B cell (primary cell): ENCODE measurements at regions not wholly inside any gene's neighbourhood (a gene's known extent, or its start where the extent isn't known, plus 50 kb on each side); places are given as distances from the start of the nearest gene placed in this dataset.

ENCODE experiments used
- ATAC-seq: fragments of 200-7000 bp; cut with Tn5 transposase; one replicate; pipeline ENCODE4 v1.10.0; 2021; ENCODE audit warnings: low read depth, mild to moderate bottlenecking, moderate number of reproducible peaks, moderate library complexity
- CTCF ChIA-PET: fragments of 350-600 bp; sonication (Branson Sonifier 250); formaldehyde crosslinking; loops from one replicate; lab custom pipeline; 2021; ENCODE audit warnings: antibody characterized with exemption, inconsistent platforms; lab: Charles Lee
- POLR2A ChIA-PET: fragments of 350-600 bp; sonication (Branson Sonifier 250); formaldehyde crosslinking; loops from one replicate; lab custom pipeline; 2021; ENCODE audit warnings: antibody characterized with exemption; lab: Charles Lee
- DNase-seq: peaks from one replicate; pipeline ENCODE4 v3.0.0; 2013
- H2AFZ ChIP-seq: 2 replicates; pipeline ENCODE4 v1.6.1; 2012; ENCODE audit warnings: mild to moderate bottlenecking, low read depth, low read length; ENCODE audit not compliant: insufficient read depth, poor library complexity, severe bottlenecking
- H3K27ac ChIP-seq, 2 donors: 1 replicate in 1 of 2; 2 replicates in 1 of 2; pipeline ENCODE4 v1.5.1; 2012 to 2013; ENCODE audit warnings: low read length in 2 of 2, mild to moderate bottlenecking in 2 of 2, moderate library complexity in 1 of 2
- H3K27me3 ChIP-seq, 4 experiments: fragments of 200-600 bp in 1 of 4; sonication (generic) in 1 of 4; replicated peaks in 1 of 4; 1 replicate in 2 of 4; 2 replicates in 2 of 4; pipeline versions ENCODE4 v1.6.1 to v1.7.0; 2013 to 2016; ENCODE audit warnings: low read length in 3 of 4, mild to moderate bottlenecking in 2 of 4, mixed read lengths in 1 of 4, moderate library complexity in 1 of 4; ENCODE audit not compliant: insufficient read depth in 4 of 4, control insufficient read depth in 3 of 4; ENCODE audit errors: control extremely low read depth in 1 of 4
- H3K36me3 ChIP-seq, 2 experiments: replicated peaks in 1 of 2; 1 replicate in 1 of 2; 2 replicates in 1 of 2; pipeline versions ENCODE4 v1.6.1 to v1.7.1; 2013; ENCODE audit warnings: low read length in 1 of 2; ENCODE audit not compliant: insufficient read depth in 2 of 2, control insufficient read depth in 1 of 2; ENCODE audit errors: control extremely low read depth in 1 of 2, extremely low read depth in 1 of 2
- H3K4me1 ChIP-seq, 2 donors: fragments of 200-600 bp in 1 of 2; sonication (generic) in 1 of 2; 1 replicate in 1 of 2; 2 replicates in 1 of 2; pipeline versions ENCODE4 v1.5.1 to v1.6.1; 2013 to 2017; ENCODE audit warnings: low read length in 2 of 2; ENCODE audit not compliant: control insufficient read depth in 2 of 2, insufficient read depth in 2 of 2
- H3K4me2 ChIP-seq: replicated peaks from 2 replicates; pipeline ENCODE3; 2012; ENCODE audit warnings: mild to moderate bottlenecking, low read depth, low read length; ENCODE audit not compliant: poor library complexity, severe bottlenecking
- H3K4me3 ChIP-seq, 5 experiments: fragments of 200-600 bp in 1 of 5; sonication (generic) in 1 of 5; 1 replicate in 3 of 5; 2 replicates in 2 of 5; pipeline versions ENCODE4 v1.5.1 to v1.7.0; 2011 to 2016; ENCODE audit warnings: low read length in 4 of 5, mild to moderate bottlenecking in 4 of 5, low read depth in 2 of 5, control low read depth in 1 of 5, moderate library complexity in 1 of 5; ENCODE audit not compliant: insufficient read depth in 1 of 5; ENCODE audit errors: control extremely low read depth in 1 of 5, extremely low read depth in 1 of 5
- H3K79me2 ChIP-seq: fragments of 200-600 bp; sonication (generic); one replicate; pipeline ENCODE4 v1.6.0; 2016; ENCODE audit warnings: low read length; ENCODE audit not compliant: control insufficient read depth, insufficient read depth
- H3K9ac ChIP-seq: fragments of 200-600 bp; sonication (generic); 2 replicates; pipeline ENCODE4 v1.6.1; 2017; ENCODE audit warnings: mild to moderate bottlenecking, low read length, moderate library complexity
- H3K9me3 ChIP-seq, 3 donors: one replicate each; pipeline versions ENCODE4 v1.6.1 to v1.7.1; 2013; ENCODE audit warnings: low read length in 2 of 3; ENCODE audit not compliant: control insufficient read depth in 2 of 3, insufficient read depth in 1 of 3; ENCODE audit errors: control extremely low read depth in 1 of 3
- H4K20me1 ChIP-seq: 2 replicates; pipeline ENCODE4 v1.6.0; 2012; ENCODE audit warnings: mild to moderate bottlenecking, low read length; ENCODE audit not compliant: insufficient read depth, control insufficient read depth, poor library complexity, severe bottlenecking
- H3K27ac Mint-ChIP-seq: one replicate; pipeline ENCODE4 v1.8.0; 2021; ENCODE audit warnings: mixed read lengths
- H3K27me3 Mint-ChIP-seq: one replicate; pipeline ENCODE4 v1.8.0; 2021; ENCODE audit warnings: mixed read lengths
- H3K4me1 Mint-ChIP-seq: one replicate; pipeline ENCODE4 v1.8.0; 2021; ENCODE audit warnings: mixed read lengths
- H3K4me3 Mint-ChIP-seq: one replicate; pipeline ENCODE4 v1.8.0; 2021; ENCODE audit warnings: mixed read lengths
- H3K9me3 Mint-ChIP-seq: one replicate; pipeline ENCODE4 v1.8.0; 2022; ENCODE audit warnings: mixed read lengths; ENCODE audit not compliant: insufficient read depth
- EZH2 ChIP-seq: IDR thresholded peaks from 2 replicates; pipeline ENCODE4 v1.6.1; 2012; ENCODE audit warnings: borderline replicate concordance, low read depth, mild to moderate bottlenecking, moderate library complexity, low read length; ENCODE audit not compliant: insufficient read depth, poor library complexity, severe bottlenecking
- WGBS: methylation state at CpG from one replicate; pipeline ENCODE4 v1.1.5; 2013; ENCODE audit warnings: missing lambda C conversion rate; ENCODE audit not compliant: insufficient coverage; 5-methylcytosine and 5-hydroxymethylcytosine counted together
- intact Hi-C: fragments of 100-400 bp; cut with micrococcal nuclease; formaldehyde crosslinking; loops from one replicate; pipeline ENCODE4 v1.10.0; 2022
- TF ChIP-seq, protein P1 (sequence below): fragments of 200-600 bp; IDR thresholded peaks from one replicate; pipeline ENCODE4 v1.8.0; 2022; ENCODE audit warnings: antibody characterized with exemption, mild to moderate bottlenecking

DNA sequence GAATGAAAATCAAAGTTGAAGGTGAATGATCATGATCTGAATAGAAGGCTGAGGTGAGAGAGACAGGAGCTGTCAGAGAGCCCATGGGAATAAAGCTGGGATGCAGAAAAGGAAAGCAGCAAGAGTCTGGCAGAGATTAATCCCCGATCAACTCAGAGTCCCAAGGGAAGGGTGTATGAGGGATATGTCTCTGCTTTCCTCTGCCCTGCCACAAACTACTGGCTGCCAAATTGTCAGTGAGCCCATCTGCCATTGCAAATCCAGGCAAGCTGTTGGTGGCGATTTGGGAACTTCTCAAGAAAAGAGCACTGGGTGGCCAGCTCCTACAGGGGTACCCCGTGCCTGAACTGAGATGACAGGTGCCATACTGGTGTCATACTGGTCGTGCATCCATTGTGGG is 705.5 kb upstream of the MAN1A1 start:
- Histone ChIP-seq H2AFZ (no peak overlapping the region), H4K20me1 (no peaks in the 10 kb centered on the region), H3K27me3 (no peaks in the 10 kb centered on the region), H3K36me3 (no peaks in the 10 kb centered on the region), H3K4me3 (no peak overlapping the region), H3K4me2 (no peak overlapping the region), H3K9me3 (peaks cover 0 to 11% (median 0%) of the 10 kb centered on the region in 3 donors), H3K79me2 (no peaks in the 10 kb centered on the region), H3K4me1 (no peaks in the 10 kb centered on the region), H3K9ac (no peak overlapping the region), H3K27ac (no peak overlapping the region)
- Mint-ChIP-seq H3K27ac (no peak overlapping the region), H3K27me3 (no peaks in the 10 kb centered on the region), H3K4me1 (no peaks in the 10 kb centered on the region), H3K4me3 (no peak overlapping the region), H3K9me3 (peaks cover 4% of the 10 kb centered on the region)
- ATAC-seq (no peak), DNase-seq (no peak)
- WGBS, result 78% methylated on average over 4 of the region's 4 CpGs
- CTCF ChIA-PET, result no interaction called here
- intact Hi-C loops, result no loop called here
- TF ChIP-seq EZH2, result no peak
- TF ChIP-seq, protein P1, sequence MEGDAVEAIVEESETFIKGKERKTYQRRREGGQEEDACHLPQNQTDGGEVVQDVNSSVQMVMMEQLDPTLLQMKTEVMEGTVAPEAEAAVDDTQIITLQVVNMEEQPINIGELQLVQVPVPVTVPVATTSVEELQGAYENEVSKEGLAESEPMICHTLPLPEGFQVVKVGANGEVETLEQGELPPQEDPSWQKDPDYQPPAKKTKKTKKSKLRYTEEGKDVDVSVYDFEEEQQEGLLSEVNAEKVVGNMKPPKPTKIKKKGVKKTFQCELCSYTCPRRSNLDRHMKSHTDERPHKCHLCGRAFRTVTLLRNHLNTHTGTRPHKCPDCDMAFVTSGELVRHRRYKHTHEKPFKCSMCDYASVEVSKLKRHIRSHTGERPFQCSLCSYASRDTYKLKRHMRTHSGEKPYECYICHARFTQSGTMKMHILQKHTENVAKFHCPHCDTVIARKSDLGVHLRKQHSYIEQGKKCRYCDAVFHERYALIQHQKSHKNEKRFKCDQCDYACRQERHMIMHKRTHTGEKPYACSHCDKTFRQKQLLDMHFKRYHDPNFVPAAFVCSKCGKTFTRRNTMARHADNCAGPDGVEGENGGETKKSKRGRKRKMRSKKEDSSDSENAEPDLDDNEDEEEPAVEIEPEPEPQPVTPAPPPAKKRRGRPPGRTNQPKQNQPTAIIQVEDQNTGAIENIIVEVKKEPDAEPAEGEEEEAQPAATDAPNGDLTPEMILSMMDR, result no peak
- POLR2A ChIA-PET, result no interaction called here

DNA sequence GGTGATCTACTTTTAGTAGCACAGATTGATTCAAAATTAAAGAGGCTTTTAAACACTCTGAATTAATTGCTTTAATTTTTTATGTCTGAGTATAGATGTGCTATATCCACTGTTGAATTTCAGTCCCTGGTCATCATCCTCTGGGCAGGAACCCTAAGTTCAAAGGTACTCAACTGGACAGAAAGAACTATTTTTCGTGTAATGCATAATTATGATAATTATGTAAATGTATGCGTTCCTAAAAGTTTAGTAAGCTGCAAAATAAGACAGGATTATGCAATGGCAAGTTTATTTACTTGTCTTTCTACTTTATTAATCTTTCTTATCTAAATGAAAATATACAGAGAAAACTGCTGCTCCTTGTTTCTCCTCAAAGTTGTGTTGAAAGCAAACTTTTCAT is 690.1 kb upstream of the MAN1A1 start:
- ChIA-PET CTCF (no interaction called here), POLR2A (no interaction called here)
- Histone ChIP-seq H3K4me3 (no peak overlapping the region), H2AFZ (no peak overlapping the region), H3K9ac (no peak overlapping the region), H3K79me2 (no peaks in the 10 kb centered on the region), H3K27ac (no peak overlapping the region), H3K4me1 (no peaks in the 10 kb centered on the region), H4K20me1 (no peaks in the 10 kb centered on the region), H3K9me3 (no peaks in the 10 kb centered on the region), H3K27me3 (no peaks in the 10 kb centered on the region), H3K36me3 (no peaks in the 10 kb centered on the region), H3K4me2 (no peak overlapping the region)
- no peaks in the 10 kb centered on the region for H3K4me1 Mint-ChIP-seq
- no peak for ATAC-seq
- no peaks in the 10 kb centered on the region for H3K9me3 Mint-ChIP-seq
- no peak for TF ChIP-seq EZH2
- TF ChIP-seq, protein P1, result no peak
- H3K27ac Mint-ChIP-seq, result no peak overlapping the region
- intact Hi-C loops, result no loop called here
- no peak overlapping the region for H3K4me3 Mint-ChIP-seq
- no CpG with 5 or more reads among the region's 2 CpGs for WGBS
- H3K27me3 Mint-ChIP-seq, result no peaks in the 10 kb centered on the region
- no peak for DNase-seq
